Naive thymus-derived CD4-positive, alpha-beta T cell (primary cell): ENCODE measurements at regions not wholly inside any gene's neighbourhood (a gene's known extent, or its start where the extent isn't known, plus 50 kb on each side); places are given as distances from the start of the nearest gene placed in this dataset.

ENCODE experiments used
- ATAC-seq: fragments of 150-1000 bp; cut with Tn5 transposase; 2 replicates; pipeline ENCODE4 v1.10.0; 2021; ENCODE audit warnings: mild to moderate bottlenecking, moderate library complexity
- CTCF ChIA-PET: fragments of 350-600 bp; sonication (Branson Sonifier 250); formaldehyde crosslinking; loops from one replicate; lab custom pipeline; 2021; ENCODE audit warnings: antibody characterized with exemption; lab: Charles Lee
- POLR2A ChIA-PET: fragments of 350-600 bp; sonication (Branson Sonifier 250); formaldehyde crosslinking; loops from one replicate; lab custom pipeline; 2021; ENCODE audit warnings: antibody characterized with exemption, inconsistent platforms; lab: Charles Lee
- DNase-seq, 9 donors: peaks; one replicate each; pipeline versions ENCODE4 v3.0.0 to v3.0.0-alpha.2; 2020 to 2022; ENCODE audit warnings: mixed read lengths in 1 of 9
- H3K27ac ChIP-seq: one replicate; pipeline ENCODE4 v1.7.0; 2013; ENCODE audit warnings: mild to moderate bottlenecking, low read depth, low read length, moderate library complexity
- H3K27me3 ChIP-seq, 2 donors: one replicate each; pipeline ENCODE4 v1.7.0; 2013; ENCODE audit warnings: low read length in 2 of 2, mild to moderate bottlenecking in 2 of 2, moderate library complexity in 2 of 2; ENCODE audit not compliant: control insufficient read depth in 2 of 2, insufficient read depth in 2 of 2
- H3K36me3 ChIP-seq, 3 experiments: 1 replicate in 2 of 3; 2 replicates in 1 of 3; pipeline ENCODE4 v1.7.0; 2013; ENCODE audit warnings: low read length in 3 of 3, mild to moderate bottlenecking in 3 of 3, moderate library complexity in 1 of 3; ENCODE audit not compliant: insufficient read depth in 3 of 3, control insufficient read depth in 2 of 3
- H3K4me1 ChIP-seq, 2 donors: one replicate each; pipeline ENCODE4 v1.7.0; 2013; ENCODE audit warnings: low read length in 2 of 2, mild to moderate bottlenecking in 2 of 2, moderate library complexity in 1 of 2; ENCODE audit not compliant: control insufficient read depth in 2 of 2, insufficient read depth in 2 of 2
- H3K4me3 ChIP-seq: 2 replicates; pipeline ENCODE4 v1.7.0; 2013; ENCODE audit warnings: mild to moderate bottlenecking, low read length
- H3K9me3 ChIP-seq, 3 experiments: 1 replicate in 2 of 3; 2 replicates in 1 of 3; pipeline ENCODE4 v1.7.0; 2013; ENCODE audit warnings: low read length in 3 of 3; ENCODE audit not compliant: control insufficient read depth in 2 of 3
- H3K27ac Mint-ChIP-seq, 9 donors: one replicate each; pipeline ENCODE4 v1.8.0; 2020 to 2022; ENCODE audit warnings: mixed read lengths in 9 of 9, mild to moderate bottlenecking in 8 of 9, moderate library complexity in 5 of 9, inconsistent platforms in 2 of 9
- H3K27me3 Mint-ChIP-seq, 5 donors: one replicate each; pipeline ENCODE4 v1.8.0; 2021 to 2022; ENCODE audit warnings: mixed read lengths in 5 of 5, mild to moderate bottlenecking in 1 of 5
- H3K36me3 Mint-ChIP-seq, 5 donors: one replicate each; pipeline ENCODE4 v1.8.0; 2020 to 2022; ENCODE audit warnings: mixed read lengths in 5 of 5, mild to moderate bottlenecking in 3 of 5, inconsistent platforms in 1 of 5
- H3K4me1 Mint-ChIP-seq, 7 donors: one replicate each; pipeline ENCODE4 v1.8.0; 2020 to 2022; ENCODE audit warnings: mixed read lengths in 7 of 7, mild to moderate bottlenecking in 3 of 7, inconsistent platforms in 1 of 7
- H3K4me3 Mint-ChIP-seq, 10 donors: one replicate each; pipeline ENCODE4 v1.8.0; 2020 to 2022; ENCODE audit warnings: mild to moderate bottlenecking in 10 of 10, mixed read lengths in 10 of 10, moderate library complexity in 6 of 10, inconsistent platforms in 2 of 10
- H3K9me3 Mint-ChIP-seq, 11 donors: one replicate each; pipeline ENCODE4 v1.8.0; 2020 to 2022; ENCODE audit warnings: mixed read lengths in 11 of 11, mild to moderate bottlenecking in 4 of 11, inconsistent platforms in 1 of 11, moderate library complexity in 1 of 11
- intact Hi-C, 2 donors: fragments of 100-400 bp; cut with micrococcal nuclease; formaldehyde crosslinking; loops; one replicate each; pipeline ENCODE4 v1.15.1; 2023

- Mint-ChIP-seq H3K9me3 (peaks cover 2 to 46% (median 14%) of the 10 kb centered on the region in 11 donors), H3K27me3 (no peaks in the 10 kb centered on the region), H3K4me3 (no peak overlapping the region), H3K36me3 (peaks cover 0 to 5% (median 0%) of the 10 kb centered on the region in 5 donors), H3K4me1 (no peaks in the 10 kb centered on the region), H3K27ac (no peak overlapping the region)
- ChIA-PET CTCF (no interaction called here), POLR2A (no interaction called here)
- no peaks in the 10 kb centered on the region for H3K4me1 ChIP-seq
- ATAC-seq (no peak), DNase-seq (no peak)
- no peak overlapping the region for H3K4me3 ChIP-seq
- H3K27me3 ChIP-seq, result no peaks in the 10 kb centered on the region
- no peaks in the 10 kb centered on the region for H3K36me3 ChIP-seq
- peaks cover 0 to 4% (median 0%) of the 10 kb centered on the region in 3 experiments for H3K9me3 ChIP-seq
- intact Hi-C loops, result no loop called here
- no peak overlapping the region for H3K27ac ChIP-seq
Measured at GRCh38 chr11:80495116-80495515, 1054.3 kb upstream of the TENM4 start.

- Mint-ChIP-seq H3K9me3 (peaks cover 3 to 39% (median 12%) of the 10 kb centered on the region in 11 donors), H3K36me3 (no peaks in the 10 kb centered on the region), H3K4me1 (no peaks in the 10 kb centered on the region), H3K27ac (no peak overlapping the region), H3K4me3 (no peak overlapping the region), H3K27me3 (no peaks in the 10 kb centered on the region)
- intact Hi-C loops, result no loop called here
- H3K27ac ChIP-seq, result no peak overlapping the region
- no peaks in the 10 kb centered on the region for H3K9me3 ChIP-seq
- ATAC-seq, result no peak
- POLR2A ChIA-PET, result no interaction called here
- no peaks in the 10 kb centered on the region for H3K27me3 ChIP-seq
- H3K36me3 ChIP-seq, result no peaks in the 10 kb centered on the region
- H3K4me3 ChIP-seq, result no peak overlapping the region
- CTCF ChIA-PET, result no interaction called here
- no peaks in the 10 kb centered on the region for H3K4me1 ChIP-seq
- DNase-seq, result no peak
Measured at GRCh38 chr11:80487952-80488351, 1047.1 kb upstream of the TENM4 start.

- no peak overlapping the region for H3K27ac Mint-ChIP-seq
- intact Hi-C loops, result no loop called here
- H3K4me3 ChIP-seq, result no peak overlapping the region
- no peaks in the 10 kb centered on the region for H3K4me1 ChIP-seq
- H3K4me1 Mint-ChIP-seq, result no peaks in the 10 kb centered on the region
- H3K36me3 ChIP-seq, result no peaks in the 10 kb centered on the region
- no peak overlapping the region for H3K27ac ChIP-seq
- H3K9me3 ChIP-seq, result no peaks in the 10 kb centered on the region
- no peak for DNase-seq
- no peaks in the 10 kb centered on the region for H3K27me3 Mint-ChIP-seq
- no peaks in the 10 kb centered on the region for H3K27me3 ChIP-seq
- CTCF ChIA-PET, result no interaction called here
- no peak for ATAC-seq
- H3K36me3 Mint-ChIP-seq, result no peaks in the 10 kb centered on the region
- POLR2A ChIA-PET, result no interaction called here
- no peak overlapping the region for H3K4me3 Mint-ChIP-seq
- H3K9me3 Mint-ChIP-seq, result peaks cover 0 to 33% (median 12%) of the 10 kb centered on the region in 11 donors
Measured at GRCh38 chr11:80486678-80487077, 1045.8 kb upstream of the TENM4 start.

- Histone ChIP-seq H3K27ac (no peak overlapping the region), H3K4me3 (no peak overlapping the region), H3K4me1 (no peaks in the 10 kb centered on the region), H3K27me3 (no peaks in the 10 kb centered on the region), H3K36me3 (no peaks in the 10 kb centered on the region), H3K9me3 (no peaks in the 10 kb centered on the region)
- ATAC-seq (no peak), DNase-seq (no peak)
- ChIA-PET POLR2A (no interaction called here), CTCF (no interaction called here)
- Mint-ChIP-seq H3K27me3 (no peaks in the 10 kb centered on the region), H3K9me3 (peaks cover 0 to 20% (median 2%) of the 10 kb centered on the region in 11 donors), H3K36me3 (no peaks in the 10 kb centered on the region), H3K4me1 (no peaks in the 10 kb centered on the region), H3K4me3 (no peak overlapping the region), H3K27ac (no peak overlapping the region)
- intact Hi-C loops, result no loop called here
Measured at GRCh38 chr11:80477178-80477577, 1036.3 kb upstream of the TENM4 start.

GRCh38 chr11:80473562-80473961 lies 1032.7 kb upstream of the TENM4 start:
- no peak overlapping the region for H3K27ac Mint-ChIP-seq
- H3K4me3 Mint-ChIP-seq, result no peak overlapping the region
- H3K4me1 Mint-ChIP-seq, result no peaks in the 10 kb centered on the region

GRCh38 chr11:80469871-80470270 lies 1029.0 kb upstream of the TENM4 start:
- no peak overlapping the region for H3K27ac Mint-ChIP-seq
- DNase-seq (no peak), ATAC-seq (no peak)
- no peaks in the 10 kb centered on the region for H3K36me3 Mint-ChIP-seq
- no peaks in the 10 kb centered on the region for H3K4me1 Mint-ChIP-seq
- Histone ChIP-seq H3K4me3 (no peak overlapping the region), H3K9me3 (no peaks in the 10 kb centered on the region), H3K27me3 (no peaks in the 10 kb centered on the region), H3K27ac (no peak overlapping the region), H3K36me3 (no peaks in the 10 kb centered on the region), H3K4me1 (no peaks in the 10 kb centered on the region)
- no peaks in the 10 kb centered on the region for H3K27me3 Mint-ChIP-seq
- intact Hi-C loops, result no loop called here
- ChIA-PET CTCF (no interaction called here), POLR2A (no interaction called here)
- no peak overlapping the region for H3K4me3 Mint-ChIP-seq
- peaks cover 3 to 42% (median 14%) of the 10 kb centered on the region in 11 donors for H3K9me3 Mint-ChIP-seq

More at GRCh38 chr11:80473562-80473961, 1032.7 kb upstream of the TENM4 start:
- ChIA-PET CTCF (no interaction called here), POLR2A (no interaction called here)
- H3K4me1 ChIP-seq, result no peaks in the 10 kb centered on the region
- H3K9me3 ChIP-seq, result no peaks in the 10 kb centered on the region
- intact Hi-C loops, result no loop called here
- H3K27me3 ChIP-seq, result no peaks in the 10 kb centered on the region
- no peak overlapping the region for H3K4me3 ChIP-seq
- no peak for ATAC-seq
- no peaks in the 10 kb centered on the region for H3K27me3 Mint-ChIP-seq
- peaks cover 0 to 30% (median 4%) of the 10 kb centered on the region in 11 donors for H3K9me3 Mint-ChIP-seq
- H3K36me3 ChIP-seq, result no peaks in the 10 kb centered on the region
- no peaks in the 10 kb centered on the region for H3K36me3 Mint-ChIP-seq
- DNase-seq, result no peak
- H3K27ac ChIP-seq, result no peak overlapping the region

- Mint-ChIP-seq H3K36me3 (no peaks in the 10 kb centered on the region), H3K4me3 (no peak overlapping the region)
Measured at GRCh38 chr11:80466570-80466969, 1025.7 kb upstream of the TENM4 start.

More at GRCh38 chr11:80466570-80466969, 1025.7 kb upstream of the TENM4 start:
- Histone ChIP-seq H3K4me1 (no peaks in the 10 kb centered on the region), H3K27me3 (no peaks in the 10 kb centered on the region), H3K36me3 (no peaks in the 10 kb centered on the region), H3K9me3 (no peaks in the 10 kb centered on the region), H3K4me3 (no peak overlapping the region), H3K27ac (no peak overlapping the region)
- no peak for DNase-seq
- intact Hi-C loops, result no loop called here
- Mint-ChIP-seq H3K27me3 (no peaks in the 10 kb centered on the region), H3K4me1 (no peaks in the 10 kb centered on the region), H3K27ac (no peak overlapping the region), H3K9me3 (peaks cover 2 to 32% (median 14%) of the 10 kb centered on the region in 11 donors)
- ChIA-PET CTCF (no interaction called here), POLR2A (no interaction called here)
- no peak for ATAC-seq
